ENCODE measurements at regions not wholly inside any gene's neighbourhood (a gene's known extent, or its start where the extent isn't known, plus 50 kb on each side); places are given as distances from the start of the nearest gene placed in this dataset.

DNA sequence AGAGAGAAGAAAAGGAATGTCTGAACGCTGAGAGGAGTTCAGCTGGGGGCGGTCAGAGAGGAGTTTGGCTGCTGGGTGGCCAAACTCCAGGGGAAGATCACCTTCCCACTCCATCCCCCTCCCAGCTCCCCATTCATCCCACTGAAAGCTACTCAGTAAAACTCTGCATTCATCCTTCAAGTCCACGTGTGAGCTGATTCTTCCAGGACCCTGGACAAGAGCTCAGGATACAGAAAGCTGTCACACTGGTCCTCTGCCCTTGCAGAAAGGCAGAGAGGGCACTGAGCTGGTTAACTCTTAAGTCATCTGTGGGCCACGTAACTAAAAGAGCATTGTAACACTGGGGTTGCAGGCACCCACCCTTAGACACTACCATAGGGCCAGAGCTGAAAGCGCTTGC, 132.1 kb upstream of the ARL4C start:
- Histone ChIP-seq H3K27ac (no peak overlapping the region), H3K4me3 (no peak overlapping the region)
- no peak for DNase-seq (ENCODE audit: low spot score)
- TF ChIP-seq, protein P1, sequence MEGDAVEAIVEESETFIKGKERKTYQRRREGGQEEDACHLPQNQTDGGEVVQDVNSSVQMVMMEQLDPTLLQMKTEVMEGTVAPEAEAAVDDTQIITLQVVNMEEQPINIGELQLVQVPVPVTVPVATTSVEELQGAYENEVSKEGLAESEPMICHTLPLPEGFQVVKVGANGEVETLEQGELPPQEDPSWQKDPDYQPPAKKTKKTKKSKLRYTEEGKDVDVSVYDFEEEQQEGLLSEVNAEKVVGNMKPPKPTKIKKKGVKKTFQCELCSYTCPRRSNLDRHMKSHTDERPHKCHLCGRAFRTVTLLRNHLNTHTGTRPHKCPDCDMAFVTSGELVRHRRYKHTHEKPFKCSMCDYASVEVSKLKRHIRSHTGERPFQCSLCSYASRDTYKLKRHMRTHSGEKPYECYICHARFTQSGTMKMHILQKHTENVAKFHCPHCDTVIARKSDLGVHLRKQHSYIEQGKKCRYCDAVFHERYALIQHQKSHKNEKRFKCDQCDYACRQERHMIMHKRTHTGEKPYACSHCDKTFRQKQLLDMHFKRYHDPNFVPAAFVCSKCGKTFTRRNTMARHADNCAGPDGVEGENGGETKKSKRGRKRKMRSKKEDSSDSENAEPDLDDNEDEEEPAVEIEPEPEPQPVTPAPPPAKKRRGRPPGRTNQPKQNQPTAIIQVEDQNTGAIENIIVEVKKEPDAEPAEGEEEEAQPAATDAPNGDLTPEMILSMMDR (IDR thresholded peaks at IDR 0.05) = no peak

DNA sequence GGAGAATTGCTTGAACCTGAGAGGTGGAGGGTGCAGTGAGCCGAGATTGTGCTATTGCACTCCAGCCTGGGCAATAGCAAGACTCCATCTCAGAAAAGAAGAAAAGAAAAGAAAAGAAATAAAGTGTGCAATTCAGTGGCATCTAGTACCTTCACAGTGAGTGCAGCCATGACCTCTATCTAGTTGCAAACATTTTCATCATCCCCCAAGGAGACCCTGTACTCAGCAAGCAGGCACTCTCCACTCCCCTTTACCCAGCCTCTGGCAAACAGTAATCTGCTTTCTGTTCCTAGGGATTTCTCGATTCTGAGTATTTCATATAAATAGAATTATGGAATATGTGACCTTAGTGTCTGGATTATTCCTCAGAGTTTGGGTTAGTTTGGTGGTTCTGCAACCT, 130.4 kb upstream of the ARL4C start:
- Histone ChIP-seq H3K4me3 (no peak overlapping the region), H3K27ac (no peak overlapping the region)
- TF ChIP-seq, protein P1 (IDR thresholded peaks at IDR 0.05) = no peak
- no peak for DNase-seq (ENCODE audit: low spot score)

DNA sequence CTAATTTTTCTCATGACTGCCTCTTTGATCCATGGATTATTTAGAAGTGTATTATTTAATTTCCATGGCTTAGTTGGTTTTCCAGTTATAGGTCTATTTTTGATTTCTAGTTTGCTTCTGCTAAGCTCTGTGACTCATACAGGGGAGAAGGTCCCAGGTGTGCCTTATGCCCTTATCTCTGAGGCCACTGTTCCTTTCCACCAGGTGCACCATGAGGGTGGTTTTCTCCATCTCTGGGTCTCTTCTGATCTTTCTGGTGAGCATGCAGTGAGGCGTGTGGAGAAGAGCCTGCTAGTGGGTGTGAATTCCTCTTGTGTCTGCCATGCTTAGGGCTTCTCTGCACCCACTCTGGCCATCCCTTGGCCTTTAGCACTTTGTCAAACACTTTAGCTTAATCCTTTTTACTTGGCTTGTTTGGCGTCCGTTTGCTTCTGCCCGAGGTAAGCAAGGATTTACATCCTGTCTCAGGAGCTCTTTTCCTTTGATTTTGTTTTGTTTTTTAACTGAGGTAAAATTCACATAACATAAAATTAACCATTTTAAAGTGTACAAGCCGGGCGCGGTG, 129.8 kb upstream of the ARL4C start:
- DNase-seq (ENCODE audit: low spot score) = no peak
- TF ChIP-seq, protein P1 (IDR thresholded peaks at IDR 0.05) = no peak
- Histone ChIP-seq H3K4me3 (no peak overlapping the region), H3K27ac (no peak overlapping the region)

DNA sequence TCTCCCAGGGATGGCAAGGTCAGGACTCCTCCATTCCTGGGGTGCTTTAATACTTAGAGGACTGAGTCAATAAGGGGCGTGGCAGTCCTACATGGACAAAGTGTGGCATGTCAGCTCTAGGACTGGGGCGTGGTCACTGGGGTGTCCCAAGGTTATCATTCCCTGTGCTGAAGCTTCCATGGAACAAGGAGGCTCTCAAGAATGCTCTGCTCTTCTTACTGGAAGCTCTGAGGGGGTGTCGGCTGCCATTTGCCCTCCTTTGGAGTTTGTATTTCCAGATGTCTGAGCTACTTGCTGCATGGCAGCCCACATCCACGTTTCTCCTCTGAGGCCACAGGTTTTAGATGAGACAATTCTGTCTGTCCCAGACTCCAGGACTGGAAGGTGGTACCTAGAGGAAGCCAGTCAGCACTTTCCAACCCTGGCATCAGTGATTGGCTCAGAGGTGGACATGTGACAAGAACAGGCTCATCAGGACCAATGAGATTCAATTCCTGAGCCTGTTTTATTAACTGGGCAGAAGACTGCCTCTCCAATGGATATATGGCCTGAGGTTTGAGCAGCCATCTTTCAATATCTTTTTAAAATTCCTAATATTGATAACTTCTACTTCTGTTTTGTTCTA, 128.9 kb upstream of the ARL4C start:
- Histone ChIP-seq H3K4me3 (no peak overlapping the region), H3K27ac (no peak overlapping the region)
- DNase-seq (ENCODE audit: low spot score) = no peak
- TF ChIP-seq, protein P1 (IDR thresholded peaks at IDR 0.05) = no peak

DNA sequence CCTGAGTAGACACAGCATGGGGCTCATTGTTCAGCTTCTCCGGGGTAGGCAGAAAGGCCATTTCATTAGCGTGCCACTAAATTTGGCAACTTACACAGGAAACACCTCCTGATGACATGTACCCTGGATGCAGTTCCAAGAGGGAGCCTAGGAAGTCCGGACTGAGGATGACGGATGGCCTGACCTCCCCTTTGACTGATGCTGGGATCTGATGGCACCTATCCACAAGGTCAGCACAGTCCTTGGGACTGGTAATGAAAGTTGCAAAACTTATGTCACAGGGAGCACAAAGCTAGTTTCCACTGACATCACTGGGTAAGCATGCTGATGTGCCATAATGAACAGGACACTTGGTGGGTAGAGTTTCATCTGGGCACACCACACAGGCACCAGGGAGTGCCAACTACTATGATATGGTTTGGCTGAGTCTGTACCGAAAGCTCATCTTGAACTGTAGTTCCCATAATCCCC, 126.7 kb upstream of the ARL4C start:
- no peak for DNase-seq (ENCODE audit: low spot score)

DNA sequence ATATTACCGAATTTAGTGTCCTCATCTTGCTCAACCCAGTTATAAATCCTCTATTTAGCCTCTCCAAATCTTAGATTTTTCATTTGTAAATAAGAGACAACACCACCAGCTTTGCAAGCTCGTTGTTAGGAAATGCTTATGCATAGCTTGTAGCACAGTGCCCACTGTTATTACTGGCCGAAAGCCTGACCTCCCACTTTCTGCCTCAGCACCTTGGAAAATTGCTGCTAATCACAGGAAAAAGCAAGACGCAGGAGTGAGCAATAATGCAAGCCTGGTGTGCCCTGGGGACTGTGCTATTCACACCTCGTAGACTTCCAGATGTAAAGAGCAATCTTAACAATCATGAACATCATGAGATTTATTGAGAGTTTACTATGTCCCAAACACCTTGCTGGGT, 124.2 kb upstream of the ARL4C start:
- no peak for DNase-seq (ENCODE audit: low spot score)
- no peak overlapping the region for H3K27ac ChIP-seq
- H3K4me3 ChIP-seq = no peak overlapping the region
- TF ChIP-seq, protein P1 (IDR thresholded peaks at IDR 0.05) = no peak

More for the DNA sequence above, 126.7 kb upstream of the ARL4C start:
- no peak overlapping the region for H3K4me3 ChIP-seq
- TF ChIP-seq, protein P1 (IDR thresholded peaks at IDR 0.05) = no peak
- no peak overlapping the region for H3K27ac ChIP-seq

DNA sequence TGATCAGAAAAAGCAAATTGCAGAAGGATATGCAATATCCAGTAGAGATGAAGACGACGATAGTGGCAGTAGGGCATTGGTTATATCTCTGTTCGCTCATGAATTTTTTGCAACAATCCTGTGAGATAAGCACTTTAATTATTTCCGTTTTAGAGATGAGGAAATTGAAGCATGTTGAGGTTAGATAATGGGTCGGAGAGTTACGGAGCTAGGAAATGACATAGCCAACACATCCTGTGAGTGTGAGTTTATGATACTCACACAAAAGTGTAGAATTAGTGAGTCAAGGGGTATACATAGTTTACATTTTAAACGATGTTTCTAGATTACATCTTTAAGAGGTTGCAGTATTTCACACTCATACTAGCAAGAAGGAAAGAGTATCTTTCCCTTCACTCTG, 123.1 kb upstream of the ARL4C start:
- H3K4me3 ChIP-seq = no peak overlapping the region
- TF ChIP-seq, protein P1 (IDR thresholded peaks at IDR 0.05) = no peak
- no peak for DNase-seq (ENCODE audit: low spot score)
- H3K27ac ChIP-seq = no peak overlapping the region

All from coronary artery (tissue), 2 donors.